ENCODE measurements at regions not wholly inside any gene's neighbourhood (a gene's known extent, or its start where the extent isn't known, plus 50 kb on each side); places are given as distances from the start of the nearest gene placed in this dataset.
"Not testable (repeated sequence)": the region's sequence is repeated elsewhere in the genome, so short reads cannot be mapped to it uniquely, and the experiment has no call there.

DNA sequence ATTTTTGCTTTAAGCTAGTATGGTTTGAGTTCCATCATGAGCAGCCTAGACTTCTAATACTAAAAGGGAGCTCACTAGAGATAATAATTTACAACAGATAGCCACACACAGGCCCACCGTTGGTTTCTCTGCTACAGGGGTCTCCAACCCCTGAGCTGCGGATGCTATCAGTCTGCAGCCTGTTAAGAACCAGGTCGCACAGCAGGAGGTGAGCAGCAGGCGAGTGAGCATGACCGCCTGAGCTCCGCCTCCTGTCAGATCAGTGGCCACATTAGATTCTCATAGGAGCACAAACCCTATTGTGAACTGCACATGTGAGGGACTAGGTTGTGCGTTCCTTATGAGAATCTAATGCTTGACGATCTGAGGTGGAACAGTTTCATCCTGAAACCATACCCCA, 150.6 kb downstream of the HRH4 start:
- Histone ChIP-seq H3K4me3 (ENCODE audit: low read length, poor library complexity, severe bottlenecking) (no peak overlapping the region), H3K9me2 (replicated peaks; ENCODE audit: low read depth, low read length) (no peaks in the 10 kb centered on the region), H3K9me3 (ENCODE audit: insufficient read depth, low read depth, low read length) (no peaks in the 10 kb centered on the region), H3F3A (ENCODE audit: low read depth) (no peaks in the 10 kb centered on the region), H3K4me2 (ENCODE audit: low read depth, low read length, poor library complexity, severe bottlenecking) (no peak overlapping the region), H4K20me1 (ENCODE audit: insufficient read depth, low read length, poor library complexity, severe bottlenecking) (no peaks in the 10 kb centered on the region), H3K27me3 (ENCODE audit: insufficient read depth, low read length, poor library complexity, severe bottlenecking) (no peaks in the 10 kb centered on the region), H2AFZ (ENCODE audit: low read length) (no peak overlapping the region), H3K36me3 (ENCODE audit: insufficient read depth, low read length) (no peaks in the 10 kb centered on the region), H3K4me1 (ENCODE audit: insufficient read depth, low read length, poor library complexity, severe bottlenecking) (no peaks in the 10 kb centered on the region), H3K9ac (ENCODE audit: low read depth, low read length, poor library complexity, severe bottlenecking) (no peak overlapping the region), H3K79me2 (ENCODE audit: insufficient read depth, low read length) (no peaks in the 10 kb centered on the region)
- TF ChIP-seq, protein P1, sequence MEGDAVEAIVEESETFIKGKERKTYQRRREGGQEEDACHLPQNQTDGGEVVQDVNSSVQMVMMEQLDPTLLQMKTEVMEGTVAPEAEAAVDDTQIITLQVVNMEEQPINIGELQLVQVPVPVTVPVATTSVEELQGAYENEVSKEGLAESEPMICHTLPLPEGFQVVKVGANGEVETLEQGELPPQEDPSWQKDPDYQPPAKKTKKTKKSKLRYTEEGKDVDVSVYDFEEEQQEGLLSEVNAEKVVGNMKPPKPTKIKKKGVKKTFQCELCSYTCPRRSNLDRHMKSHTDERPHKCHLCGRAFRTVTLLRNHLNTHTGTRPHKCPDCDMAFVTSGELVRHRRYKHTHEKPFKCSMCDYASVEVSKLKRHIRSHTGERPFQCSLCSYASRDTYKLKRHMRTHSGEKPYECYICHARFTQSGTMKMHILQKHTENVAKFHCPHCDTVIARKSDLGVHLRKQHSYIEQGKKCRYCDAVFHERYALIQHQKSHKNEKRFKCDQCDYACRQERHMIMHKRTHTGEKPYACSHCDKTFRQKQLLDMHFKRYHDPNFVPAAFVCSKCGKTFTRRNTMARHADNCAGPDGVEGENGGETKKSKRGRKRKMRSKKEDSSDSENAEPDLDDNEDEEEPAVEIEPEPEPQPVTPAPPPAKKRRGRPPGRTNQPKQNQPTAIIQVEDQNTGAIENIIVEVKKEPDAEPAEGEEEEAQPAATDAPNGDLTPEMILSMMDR (conservative IDR thresholded peaks at IDR 0.05; ENCODE audit: low read length), result no peak
- TF ChIP-seq EZH2phosphoT487 (IDR thresholded peaks at IDR 0.05; ENCODE audit: borderline replicate concordance), result no peak

DNA sequence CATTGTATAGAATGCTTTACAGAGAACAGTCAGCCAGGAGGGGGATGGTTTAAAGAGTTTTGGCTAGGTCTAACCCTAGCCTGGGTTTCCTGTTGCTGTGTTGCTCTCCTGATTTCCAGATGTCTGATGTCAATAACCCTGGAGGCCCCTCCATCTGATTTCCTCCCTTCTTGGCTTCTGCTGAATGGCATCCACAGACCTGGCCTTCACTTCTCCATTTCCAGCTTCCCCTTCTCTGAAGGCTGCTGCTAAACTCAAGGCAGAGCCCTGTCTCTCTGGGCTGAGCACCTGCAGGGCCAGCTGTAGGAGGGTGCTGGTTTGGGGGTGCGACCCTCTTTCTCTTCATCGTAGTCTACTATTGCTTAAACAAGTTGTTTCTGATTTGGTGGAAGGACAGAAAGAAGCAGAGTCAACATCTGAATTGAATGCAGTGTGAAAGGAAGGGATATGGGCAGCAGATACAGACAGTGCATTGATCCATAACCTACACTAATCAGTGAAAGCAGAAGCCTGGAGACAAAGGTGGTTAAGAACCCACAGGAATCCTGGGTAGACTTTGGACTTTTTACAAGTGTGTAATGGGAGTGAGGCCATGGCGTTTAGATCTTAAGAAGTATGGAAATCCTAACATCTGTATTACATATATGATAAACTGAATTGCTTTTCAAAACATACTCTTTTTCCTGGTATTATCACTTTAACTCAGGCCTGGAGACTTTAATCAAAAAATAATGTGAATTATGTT, 153.6 kb downstream of the HRH4 start:
- Histone ChIP-seq H3K9me2 (replicated peaks; ENCODE audit: low read depth, low read length) (no peaks in the 10 kb centered on the region), H3K9me3 (ENCODE audit: insufficient read depth, low read depth, low read length) (no peaks in the 10 kb centered on the region), H3K4me2 (ENCODE audit: low read depth, low read length, poor library complexity, severe bottlenecking) (no peak overlapping the region), H3K27me3 (ENCODE audit: insufficient read depth, low read length, poor library complexity, severe bottlenecking) (no peaks in the 10 kb centered on the region), H3K9ac (ENCODE audit: low read depth, low read length, poor library complexity, severe bottlenecking) (no peak overlapping the region), H3F3A (ENCODE audit: low read depth) (no peaks in the 10 kb centered on the region), H4K20me1 (ENCODE audit: insufficient read depth, low read length, poor library complexity, severe bottlenecking) (no peaks in the 10 kb centered on the region), H3K36me3 (ENCODE audit: insufficient read depth, low read length) (no peaks in the 10 kb centered on the region), H3K4me3 (ENCODE audit: low read length, poor library complexity, severe bottlenecking) (no peak overlapping the region), H3K4me1 (ENCODE audit: insufficient read depth, low read length, poor library complexity, severe bottlenecking) (no peaks in the 10 kb centered on the region), H3K79me2 (ENCODE audit: insufficient read depth, low read length) (no peaks in the 10 kb centered on the region), H2AFZ (ENCODE audit: low read length) (no peak overlapping the region)
- TF ChIP-seq, protein P1 (conservative IDR thresholded peaks at IDR 0.05; ENCODE audit: low read length), result no peak
- no peak for TF ChIP-seq EZH2phosphoT487 (IDR thresholded peaks at IDR 0.05; ENCODE audit: borderline replicate concordance)

DNA sequence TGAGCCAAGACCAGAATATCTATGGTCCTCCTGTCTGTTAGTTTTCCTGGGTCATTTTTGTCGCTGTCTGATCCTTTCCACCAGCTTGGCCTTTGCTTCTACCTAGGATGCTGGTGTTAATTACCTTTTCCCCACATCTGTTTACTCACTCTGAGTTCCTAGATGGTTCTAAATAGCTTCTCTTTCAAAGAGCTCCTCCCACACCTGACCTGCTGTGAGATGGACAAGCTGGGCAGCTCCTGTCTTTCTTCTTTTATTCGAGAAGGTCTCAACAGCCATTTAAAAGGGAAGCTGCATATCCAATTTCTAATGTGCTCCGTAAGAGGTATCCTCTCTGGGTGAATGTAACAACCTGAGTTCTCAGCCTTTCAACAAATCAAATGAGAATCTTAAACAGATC, 156.2 kb downstream of the HRH4 start:
- Histone ChIP-seq H3K9me2 (replicated peaks; ENCODE audit: low read depth, low read length) (no peaks in the 10 kb centered on the region), H3K4me3 (ENCODE audit: low read length, poor library complexity, severe bottlenecking) (no peak overlapping the region), H3K27me3 (ENCODE audit: insufficient read depth, low read length, poor library complexity, severe bottlenecking) (no peaks in the 10 kb centered on the region), H3K4me2 (ENCODE audit: low read depth, low read length, poor library complexity, severe bottlenecking) (no peak overlapping the region), H3K79me2 (ENCODE audit: insufficient read depth, low read length) (no peaks in the 10 kb centered on the region), H3K9me3 (ENCODE audit: insufficient read depth, low read depth, low read length) (no peaks in the 10 kb centered on the region), H3K36me3 (ENCODE audit: insufficient read depth, low read length) (no peaks in the 10 kb centered on the region), H2AFZ (ENCODE audit: low read length) (no peak overlapping the region), H3K9ac (ENCODE audit: low read depth, low read length, poor library complexity, severe bottlenecking) (no peak overlapping the region), H4K20me1 (ENCODE audit: insufficient read depth, low read length, poor library complexity, severe bottlenecking) (no peaks in the 10 kb centered on the region), H3F3A (ENCODE audit: low read depth) (no peaks in the 10 kb centered on the region), H3K4me1 (ENCODE audit: insufficient read depth, low read length, poor library complexity, severe bottlenecking) (no peaks in the 10 kb centered on the region)
- TF ChIP-seq EZH2phosphoT487 (IDR thresholded peaks at IDR 0.05; ENCODE audit: borderline replicate concordance), result no peak
- TF ChIP-seq, protein P1 (conservative IDR thresholded peaks at IDR 0.05; ENCODE audit: low read length), result no peak

DNA sequence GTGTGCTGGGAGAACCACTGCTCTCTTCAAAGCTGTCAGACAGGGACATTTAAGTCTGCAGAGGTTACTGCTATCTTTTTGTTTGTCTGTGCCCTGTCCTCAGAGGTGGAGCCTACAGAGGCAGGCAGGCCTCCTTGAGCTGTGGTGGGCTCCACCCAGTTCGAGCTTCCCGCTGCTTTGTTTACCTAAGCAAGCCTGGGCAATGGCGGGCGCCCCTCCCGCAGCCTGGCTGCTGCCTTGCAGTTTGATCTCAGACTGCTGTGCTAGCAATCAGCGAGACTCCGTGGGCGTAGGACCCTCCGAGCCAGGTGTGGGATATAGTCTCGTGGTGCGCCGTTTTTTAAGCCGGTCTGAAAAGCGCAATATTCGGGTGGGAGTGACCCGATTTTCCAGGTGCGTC, 164.0 kb downstream of the HRH4 start:
- H4K20me1 ChIP-seq (ENCODE audit: insufficient read depth, low read length, poor library complexity, severe bottlenecking); H3K4me3 ChIP-seq (ENCODE audit: low read length, poor library complexity, severe bottlenecking); H3K9me2 ChIP-seq (replicated peaks; ENCODE audit: low read depth, low read length); H3K9me3 ChIP-seq (ENCODE audit: insufficient read depth, low read depth, low read length); H3K4me1 ChIP-seq (ENCODE audit: insufficient read depth, low read length, poor library complexity, severe bottlenecking); H3K4me2 ChIP-seq (ENCODE audit: low read depth, low read length, poor library complexity, severe bottlenecking); H3F3A ChIP-seq (ENCODE audit: low read depth); H3K36me3 ChIP-seq (ENCODE audit: insufficient read depth, low read length); H3K27me3 ChIP-seq (ENCODE audit: insufficient read depth, low read length, poor library complexity, severe bottlenecking); H2AFZ ChIP-seq (ENCODE audit: low read length); H3K79me2 ChIP-seq (ENCODE audit: insufficient read depth, low read length); H3K9ac ChIP-seq (ENCODE audit: low read depth, low read length, poor library complexity, severe bottlenecking): not testable (repeated sequence)

Measured in Loucy (cell line).